Pancreas (tissue), 10 donors: ENCODE measurements at regions not wholly inside any gene's neighbourhood (a gene's known extent, or its start where the extent isn't known, plus 50 kb on each side); places are given as distances from the start of the nearest gene placed in this dataset.

ENCODE experiments used
- ATAC-seq, 4 donors: fragments of 200-7000 bp; cut with Tn5 transposase; one replicate each; pipeline versions ENCODE4 v1.8.0 to v1.9.1; 2020; ENCODE audit warnings: mild to moderate bottlenecking in 4 of 4, moderate library complexity in 4 of 4
- DNase-seq, 6 donors: peaks; one replicate each; pipeline ENCODE4 v3.0.0-alpha.2; 2020
- FAIRE-seq: peaks from 2 replicates; lab custom pipeline; 2012; peaks lifted over from hg19 to GRCh38; lab: Jason Lieb, UNC
- H3K27ac ChIP-seq, 4 donors: fragments of 200-600 bp; sonication (generic); 1 replicate in 3 of 4; 2 replicates in 1 of 4; pipeline versions ENCODE4 v1.5.0 to v1.8.0; 2020
- H3K27me3 ChIP-seq, 4 donors: fragments of 200-600 bp; one replicate each; pipeline ENCODE4 v1.8.0; 2021
- H3K36me3 ChIP-seq, 3 donors: fragments of 200-600 bp; sonication (generic) in 1 of 3; one replicate each; pipeline versions ENCODE4 v1.5.0 to v1.8.0; 2020 to 2021
- H3K4me1 ChIP-seq, 3 donors: fragments of 200-600 bp; one replicate each; pipeline ENCODE4 v1.8.0; 2021
- H3K4me3 ChIP-seq, 4 donors: fragments of 200-600 bp; sonication (generic) in 2 of 4; one replicate each; pipeline versions ENCODE4 v1.5.0 to v1.8.0; 2020 to 2021
- H3K9me3 ChIP-seq, 4 donors: fragments of 200-600 bp; one replicate each; pipeline ENCODE4 v1.8.0; 2021
- CTCF ChIP-seq, 4 donors: fragments of 200-600 bp; sonication (generic) in 3 of 4; IDR thresholded peaks; one replicate each; pipeline versions ENCODE4 v1.5.0 to v1.8.0; 2021; ENCODE audit warnings: antibody characterized with exemption in 4 of 4
- WGBS, 2 donors: extraction: QIAGEN DNeasy Blood & Tissue Kit; methylation state at CpG; one replicate each; pipeline ENCODE4 v1.1.7; 2013; 5-methylcytosine and 5-hydroxymethylcytosine counted together
- intact Hi-C, 3 donors: fragments of 100-400 bp; cut with DNase I; formaldehyde crosslinking; loops; one replicate each; pipeline versions ENCODE4 v1.11.1 to v1.14.2; 2022
- donor health status: healthy with polysubstance abuse.
- donor health status: DM: no; HTN: no; CAD: no; lungs with moderate emphysema.
- donor health status: DM: no; HTN: no; CAD: no.
- donor health status: control.
- donor health status: control.
- donor health status: Bipolar disorder and iron deficiency.
- donor health status: DM: yes; HTN: yes; CAD: no.
- donor health status: DM: no; HTN: no; CAD: no.
- donor health status: DM: no; HTN: no; CAD: no.
- donor health status: DM: yes; HTN: yes; CAD: no.

GRCh38 chr1:30028283-30028682, 695.1 kb downstream of the MATN1 start:
- intact Hi-C loops = no loop called here
- no peak overlapping the region for H3K4me3 ChIP-seq
- H3K27ac ChIP-seq = no peak overlapping the region
- TF ChIP-seq CTCF (IDR thresholded peaks at IDR 0.05) = no peak
- H3K9me3 ChIP-seq = no peaks in the 10 kb centered on the region
- no peaks in the 10 kb centered on the region for H3K36me3 ChIP-seq
- FAIRE-seq (no peak), ATAC-seq (no peak), DNase-seq (no peak)
- no peaks in the 10 kb centered on the region for H3K4me1 ChIP-seq
- 46 to 49% methylated on average over 2 of the region's 2 CpGs for WGBS, 2 donors
- no peaks in the 10 kb centered on the region for H3K27me3 ChIP-seq

- intact Hi-C loops = no loop called here
- 52 to 64% methylated on average over 2 of the region's 2 CpGs for WGBS, 2 donors
- peaks cover 0 to 6% (median 0%) of the 10 kb centered on the region in 4 donors for H3K27me3 ChIP-seq
- H3K4me1 ChIP-seq = no peaks in the 10 kb centered on the region
- H3K9me3 ChIP-seq = no peaks in the 10 kb centered on the region
- DNase-seq (no peak), FAIRE-seq (no peak), ATAC-seq (no peak)
- no peak overlapping the region for H3K27ac ChIP-seq
- H3K4me3 ChIP-seq = no peak overlapping the region
- TF ChIP-seq CTCF (IDR thresholded peaks at IDR 0.05) = no peak
- H3K36me3 ChIP-seq = no peaks in the 10 kb centered on the region
Observed at GRCh38 chr1:30027247-30027646, 696.1 kb downstream of the MATN1 start.

- no peak for ATAC-seq
- Histone ChIP-seq H3K4me1 (no peaks in the 10 kb centered on the region), H3K36me3 (no peaks in the 10 kb centered on the region), H3K27me3 (peaks cover 0 to 6% (median 0%) of the 10 kb centered on the region in 4 donors), H3K9me3 (no peaks in the 10 kb centered on the region), H3K4me3 (no peak overlapping the region), H3K27ac (no peak overlapping the region)
- WGBS, 2 donors = 61 to 62% methylated on average over 5 of the region's 5 CpGs
- intact Hi-C loops = no loop called here
- no peak for FAIRE-seq
- TF ChIP-seq CTCF (IDR thresholded peaks at IDR 0.05) = no peak
- no peak for DNase-seq
Observed at GRCh38 chr1:30024411-30025195, 698.8 kb downstream of the MATN1 start.

GRCh38 chr1:30023339-30024022, 699.9 kb downstream of the MATN1 start:
- ATAC-seq (no peak), DNase-seq (no peak), FAIRE-seq (no peak)
- WGBS, 2 donors = 55 to 80% methylated on average over 2 of the region's 2 CpGs
- Histone ChIP-seq H3K27me3 (peaks cover 0 to 6% (median 0%) of the 10 kb centered on the region in 4 donors), H3K4me3 (no peak overlapping the region), H3K36me3 (no peaks in the 10 kb centered on the region), H3K4me1 (no peaks in the 10 kb centered on the region), H3K9me3 (no peaks in the 10 kb centered on the region), H3K27ac (no peak overlapping the region)
- no peak for TF ChIP-seq CTCF (IDR thresholded peaks at IDR 0.05)
- intact Hi-C loops = no loop called here

- 45 to 58% methylated on average over 2 of the region's 2 CpGs for WGBS, 2 donors
- FAIRE-seq = no peak
Observed at GRCh38 chr1:30014031-30014430, 709.4 kb downstream of the MATN1 start.

More at GRCh38 chr1:30014031-30014430, 709.4 kb downstream of the MATN1 start:
- Histone ChIP-seq H3K27ac (no peak overlapping the region), H3K36me3 (no peaks in the 10 kb centered on the region), H3K4me3 (no peak overlapping the region), H3K4me1 (no peaks in the 10 kb centered on the region), H3K27me3 (no peaks in the 10 kb centered on the region), H3K9me3 (no peaks in the 10 kb centered on the region)
- ATAC-seq = no peak
- intact Hi-C loops = no loop called here
- TF ChIP-seq CTCF (IDR thresholded peaks at IDR 0.05) = no peak
- no peak for DNase-seq
